AG04450 (cell line): ENCODE measurements at regions not wholly inside any gene's neighbourhood (a gene's known extent, or its start where the extent isn't known, plus 50 kb on each side); places are given as distances from the start of the nearest gene placed in this dataset.
"Not testable (repeated sequence)": the region's sequence is repeated elsewhere in the genome, so short reads cannot be mapped to it uniquely, and the experiment has no call there.

ENCODE experiments used
- CTCF ChIA-PET: fragments of 300-600, 350-600 bp; formaldehyde crosslinking; extraction: SDS; loops from one replicate; lab custom pipeline; 2022; ENCODE audit warnings: antibody characterized with exemption, inconsistent platforms; lab: Charles Lee
- POLR2A ChIA-PET: fragments of 350-600 bp; formaldehyde crosslinking; extraction: SDS; loops from one replicate; lab custom pipeline; 2021; ENCODE audit warnings: antibody characterized with exemption, inconsistent platforms; lab: Yijun Ruan, JAX
- DNase-seq: peaks from one replicate; pipeline ENCODE4 v3.0.0-alpha.2; 2011; ENCODE audit warnings: low read depth, low spot score
- H3K27ac ChIP-seq: one replicate; pipeline ENCODE4 v1.5.1; 2012; ENCODE audit warnings: low read depth, low read length, control low read depth
- H3K27me3 ChIP-seq: one replicate; pipeline ENCODE4 v1.6.0; 2012; ENCODE audit warnings: low read length; ENCODE audit not compliant: control insufficient read depth, insufficient read depth
- H3K4me3 ChIP-seq: 2 replicates; pipeline ENCODE4 v1.5.1; 2011; ENCODE audit warnings: mild to moderate bottlenecking, low read depth, low read length, control low read depth
- H3K9me3 ChIP-seq: 2 replicates; pipeline ENCODE4 v1.5.1; 2012; ENCODE audit warnings: low read length; ENCODE audit not compliant: control insufficient read depth, insufficient read depth
- TF ChIP-seq, protein P1 (sequence below): IDR thresholded peaks from 2 replicates; pipeline ENCODE4 v1.5.1; 2011; ENCODE audit warnings: low read depth, low read length, control low read depth, inconsistent platforms

DNA sequence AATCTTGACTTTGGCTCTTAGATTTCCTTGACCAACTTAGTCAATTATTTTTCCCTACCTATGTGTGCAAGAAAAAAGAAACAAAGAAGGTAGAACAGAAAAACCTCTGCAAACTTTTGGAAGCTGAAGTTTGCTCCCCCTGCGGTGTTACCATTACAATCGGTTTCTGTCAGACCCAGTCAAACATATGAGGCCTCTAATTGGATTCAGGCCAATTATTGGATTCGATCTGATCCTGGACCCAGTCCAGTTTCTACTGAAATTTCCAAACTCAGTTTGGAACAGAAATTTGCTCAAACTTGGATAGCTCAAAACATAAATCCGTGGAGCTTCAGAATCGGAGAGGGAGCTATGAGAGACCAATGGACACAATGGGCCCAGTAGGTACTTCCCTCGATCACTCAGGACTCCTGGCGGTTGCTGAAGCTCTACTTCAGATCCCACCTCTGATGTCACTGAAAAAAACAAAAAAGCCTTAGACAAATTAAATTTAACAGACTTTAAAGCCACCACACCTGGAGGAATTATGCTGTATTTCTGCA, 523.9 kb downstream of the DMRTA1 start:
- POLR2A ChIA-PET: no interaction called here
- TF ChIP-seq, protein P1, sequence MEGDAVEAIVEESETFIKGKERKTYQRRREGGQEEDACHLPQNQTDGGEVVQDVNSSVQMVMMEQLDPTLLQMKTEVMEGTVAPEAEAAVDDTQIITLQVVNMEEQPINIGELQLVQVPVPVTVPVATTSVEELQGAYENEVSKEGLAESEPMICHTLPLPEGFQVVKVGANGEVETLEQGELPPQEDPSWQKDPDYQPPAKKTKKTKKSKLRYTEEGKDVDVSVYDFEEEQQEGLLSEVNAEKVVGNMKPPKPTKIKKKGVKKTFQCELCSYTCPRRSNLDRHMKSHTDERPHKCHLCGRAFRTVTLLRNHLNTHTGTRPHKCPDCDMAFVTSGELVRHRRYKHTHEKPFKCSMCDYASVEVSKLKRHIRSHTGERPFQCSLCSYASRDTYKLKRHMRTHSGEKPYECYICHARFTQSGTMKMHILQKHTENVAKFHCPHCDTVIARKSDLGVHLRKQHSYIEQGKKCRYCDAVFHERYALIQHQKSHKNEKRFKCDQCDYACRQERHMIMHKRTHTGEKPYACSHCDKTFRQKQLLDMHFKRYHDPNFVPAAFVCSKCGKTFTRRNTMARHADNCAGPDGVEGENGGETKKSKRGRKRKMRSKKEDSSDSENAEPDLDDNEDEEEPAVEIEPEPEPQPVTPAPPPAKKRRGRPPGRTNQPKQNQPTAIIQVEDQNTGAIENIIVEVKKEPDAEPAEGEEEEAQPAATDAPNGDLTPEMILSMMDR: no peak
- CTCF ChIA-PET: interaction anchor here (1.4 kb wide), 1 partner anchor 11 kb away, joined by 3 read pairs; no protein-coding TSS in a partner anchor
- DNase-seq: no peak
- Histone ChIP-seq H3K27me3 (no peaks in the 10 kb centered on the region), H3K27ac (no peak overlapping the region), H3K9me3 (no peaks in the 10 kb centered on the region), H3K4me3 (no peak overlapping the region)

DNA sequence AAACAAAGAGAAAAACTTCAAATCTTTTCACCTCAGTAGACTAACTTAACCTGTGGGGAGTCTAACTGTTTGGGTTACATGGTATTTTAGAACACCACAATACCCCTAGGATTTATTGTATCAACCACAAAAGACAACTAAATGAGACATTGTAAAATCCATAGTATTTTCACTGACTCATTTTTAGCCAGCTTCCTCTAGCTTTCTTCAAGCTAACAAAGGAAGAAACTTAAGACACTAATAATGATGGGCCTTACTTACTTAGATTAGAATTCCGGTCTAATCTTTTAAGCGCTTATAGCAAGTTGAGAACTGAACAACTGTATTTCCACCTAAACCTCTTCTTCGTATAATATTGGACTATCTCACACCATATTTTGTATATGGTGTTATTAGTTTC, 529.3 kb downstream of the DMRTA1 start:
- Histone ChIP-seq H3K27me3 (no peaks in the 10 kb centered on the region), H3K9me3 (no peaks in the 10 kb centered on the region), H3K27ac (no peak overlapping the region), H3K4me3 (no peak overlapping the region)
- TF ChIP-seq, protein P1: no peak
- no peak for DNase-seq
- ChIA-PET CTCF (no interaction called here), POLR2A (no interaction called here)

DNA sequence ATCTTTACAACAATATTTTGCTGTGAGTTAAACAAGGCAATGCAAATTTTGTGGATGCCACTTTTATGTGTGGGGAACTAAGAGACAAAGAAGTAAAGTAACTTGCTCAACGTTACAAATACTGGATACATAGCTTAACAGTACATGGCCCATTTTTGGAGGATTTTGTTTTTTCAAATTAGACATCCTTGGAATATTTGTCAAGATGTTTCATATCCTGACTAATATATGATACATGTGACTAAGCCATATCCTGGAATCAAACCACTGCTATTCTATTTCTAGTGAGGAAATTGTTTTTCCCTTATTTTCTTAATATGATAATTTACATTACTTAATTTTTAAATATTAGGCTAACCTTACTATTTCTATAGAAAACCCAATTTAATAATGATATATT, 529.8 kb downstream of the DMRTA1 start:
- no peak overlapping the region for H3K4me3 ChIP-seq
- TF ChIP-seq, protein P1: no peak
- ChIA-PET CTCF (no interaction called here), POLR2A (no interaction called here)
- no peaks in the 10 kb centered on the region for H3K27me3 ChIP-seq
- H3K27ac ChIP-seq: no peak overlapping the region
- no peaks in the 10 kb centered on the region for H3K9me3 ChIP-seq
- DNase-seq: no peak

DNA sequence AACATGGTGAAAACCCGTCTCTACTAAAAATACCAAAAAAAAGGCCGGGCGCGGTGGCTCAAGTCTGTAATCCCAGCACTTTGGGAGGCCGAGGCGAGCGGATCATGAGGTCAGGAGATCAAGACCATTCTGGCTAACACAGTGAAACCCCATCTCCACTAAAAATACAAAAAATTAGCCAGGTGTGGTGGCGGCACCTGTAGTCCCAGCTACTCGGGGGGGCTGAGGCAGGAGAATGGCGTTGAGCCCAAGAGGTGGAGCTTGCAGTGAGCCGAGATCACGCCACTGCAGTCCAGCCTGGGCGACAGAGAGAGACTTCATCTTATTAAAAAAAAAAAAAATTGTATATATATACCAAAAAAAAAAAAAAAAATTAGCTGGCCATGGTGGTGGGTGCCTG, 533.8 kb downstream of the DMRTA1 start:
- CTCF ChIA-PET, H3K4me3 ChIP-seq, H3K27ac ChIP-seq, POLR2A ChIA-PET, H3K9me3 ChIP-seq, DNase-seq, H3K27me3 ChIP-seq: not testable (repeated sequence)

DNA sequence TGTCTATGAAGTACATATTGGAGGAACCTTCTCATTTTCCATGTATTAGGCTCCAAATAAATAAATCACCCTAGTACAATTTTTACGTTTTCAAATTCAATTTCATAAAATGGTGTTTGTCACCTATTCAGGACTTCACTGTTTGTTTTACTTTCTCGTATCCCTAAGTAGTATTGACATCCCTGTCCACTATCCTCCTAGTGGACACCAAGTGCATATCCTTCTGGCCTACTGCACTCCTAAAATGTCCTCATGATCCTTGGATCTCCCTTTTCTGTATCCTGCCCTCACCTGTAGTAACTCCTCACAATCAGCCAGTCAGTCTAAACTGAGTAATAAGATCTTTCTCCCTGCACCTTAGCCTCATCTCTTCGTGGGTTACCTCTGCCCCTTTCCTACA, 539.9 kb downstream of the DMRTA1 start:
- TF ChIP-seq, protein P1: no peak
- Histone ChIP-seq H3K27ac (no peak overlapping the region), H3K27me3 (no peaks in the 10 kb centered on the region), H3K4me3 (no peak overlapping the region), H3K9me3 (no peaks in the 10 kb centered on the region)
- POLR2A ChIA-PET: no interaction called here
- CTCF ChIA-PET: no interaction called here
- no peak for DNase-seq
